ENCODE measurements at regions not wholly inside any gene's neighbourhood (a gene's known extent, or its start where the extent isn't known, plus 50 kb on each side); places are given as distances from the start of the nearest gene placed in this dataset.

- no peak overlapping the region for H3K4me3 ChIP-seq
- TF ChIP-seq, protein P1, sequence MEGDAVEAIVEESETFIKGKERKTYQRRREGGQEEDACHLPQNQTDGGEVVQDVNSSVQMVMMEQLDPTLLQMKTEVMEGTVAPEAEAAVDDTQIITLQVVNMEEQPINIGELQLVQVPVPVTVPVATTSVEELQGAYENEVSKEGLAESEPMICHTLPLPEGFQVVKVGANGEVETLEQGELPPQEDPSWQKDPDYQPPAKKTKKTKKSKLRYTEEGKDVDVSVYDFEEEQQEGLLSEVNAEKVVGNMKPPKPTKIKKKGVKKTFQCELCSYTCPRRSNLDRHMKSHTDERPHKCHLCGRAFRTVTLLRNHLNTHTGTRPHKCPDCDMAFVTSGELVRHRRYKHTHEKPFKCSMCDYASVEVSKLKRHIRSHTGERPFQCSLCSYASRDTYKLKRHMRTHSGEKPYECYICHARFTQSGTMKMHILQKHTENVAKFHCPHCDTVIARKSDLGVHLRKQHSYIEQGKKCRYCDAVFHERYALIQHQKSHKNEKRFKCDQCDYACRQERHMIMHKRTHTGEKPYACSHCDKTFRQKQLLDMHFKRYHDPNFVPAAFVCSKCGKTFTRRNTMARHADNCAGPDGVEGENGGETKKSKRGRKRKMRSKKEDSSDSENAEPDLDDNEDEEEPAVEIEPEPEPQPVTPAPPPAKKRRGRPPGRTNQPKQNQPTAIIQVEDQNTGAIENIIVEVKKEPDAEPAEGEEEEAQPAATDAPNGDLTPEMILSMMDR (IDR thresholded peaks at IDR 0.05), result no peak
- no peak overlapping the region for H3K27ac ChIP-seq
- no peak for DNase-seq (ENCODE audit: low spot score)
These were observed 240.0 kb downstream of the ARAP2 start for GRCh38 chr4:36004204-36004851.

DNA sequence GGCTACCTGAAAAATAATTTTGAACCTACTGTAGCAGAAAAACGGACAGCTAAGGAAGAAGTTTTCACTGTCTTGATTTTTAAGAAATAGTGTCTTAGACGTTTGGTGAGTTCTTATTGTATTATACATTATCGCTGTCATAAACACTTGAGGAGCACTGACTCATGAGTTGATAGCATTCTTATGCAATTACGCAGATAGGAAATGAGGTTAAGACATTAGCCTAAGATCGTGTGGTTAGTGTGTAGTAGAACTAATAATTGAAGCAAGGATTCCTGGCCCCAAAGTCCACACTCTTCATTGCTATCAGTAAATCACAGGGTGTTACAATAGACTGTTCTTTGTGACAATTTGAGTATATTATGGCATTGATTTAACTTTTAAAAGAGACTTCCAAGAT lies 238.1 kb downstream of the ARAP2 start:
- Histone ChIP-seq H3K4me3 (no peak overlapping the region), H3K27ac (no peak overlapping the region)
- TF ChIP-seq, protein P1 (IDR thresholded peaks at IDR 0.05), result no peak
- DNase-seq (ENCODE audit: low spot score), result no peak

DNA sequence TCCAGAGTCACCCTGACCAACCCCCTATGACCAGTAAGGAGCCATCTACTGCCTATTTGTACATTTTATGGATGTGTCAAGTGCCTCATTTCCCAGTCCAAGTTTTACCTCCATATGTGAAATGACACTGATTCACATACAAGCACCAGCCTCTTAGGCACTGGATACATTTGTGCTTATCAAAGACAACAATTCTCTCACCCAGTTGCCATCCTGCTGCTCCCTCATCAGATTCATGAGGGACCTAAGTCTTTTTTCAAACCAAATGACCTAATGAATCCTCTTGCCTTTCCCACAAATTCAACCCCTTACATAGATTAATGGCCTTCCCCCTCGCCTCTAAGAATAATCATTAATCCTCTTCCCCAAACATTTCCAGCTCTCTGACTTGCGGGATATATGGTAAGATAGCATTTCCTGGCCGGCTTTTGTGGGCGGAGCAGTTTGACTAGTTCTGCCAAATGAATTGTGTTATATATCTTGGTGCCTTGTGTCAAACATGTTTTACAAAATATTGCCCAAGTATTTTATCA lies 233.9 kb downstream of the ARAP2 start:
- no peak for DNase-seq (ENCODE audit: low spot score)
- no peak overlapping the region for H3K27ac ChIP-seq
- TF ChIP-seq, protein P1 (IDR thresholded peaks at IDR 0.05), result no peak
- no peak overlapping the region for H3K4me3 ChIP-seq

DNA sequence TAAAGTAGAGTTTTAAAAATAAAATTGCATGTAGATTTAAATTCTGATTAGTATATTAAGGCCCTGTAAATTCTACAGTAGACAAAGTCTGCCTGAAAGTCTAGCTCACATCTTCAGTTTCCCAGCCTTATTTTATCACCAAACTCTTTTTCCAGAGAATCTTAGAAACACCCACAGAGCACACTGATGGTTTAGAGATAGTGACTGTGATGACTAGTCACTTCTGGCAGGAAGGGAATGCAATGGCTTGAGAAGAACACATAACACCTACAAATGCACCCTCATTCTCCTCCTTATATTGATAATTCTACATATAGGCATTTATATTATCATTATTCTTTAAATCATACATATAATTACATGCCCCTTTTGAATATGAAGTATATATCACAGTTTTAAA lies 232.9 kb downstream of the ARAP2 start:
- no peak overlapping the region for H3K27ac ChIP-seq
- no peak overlapping the region for H3K4me3 ChIP-seq
- TF ChIP-seq, protein P1 (IDR thresholded peaks at IDR 0.05), result no peak
- no peak for DNase-seq (ENCODE audit: low spot score)

DNA sequence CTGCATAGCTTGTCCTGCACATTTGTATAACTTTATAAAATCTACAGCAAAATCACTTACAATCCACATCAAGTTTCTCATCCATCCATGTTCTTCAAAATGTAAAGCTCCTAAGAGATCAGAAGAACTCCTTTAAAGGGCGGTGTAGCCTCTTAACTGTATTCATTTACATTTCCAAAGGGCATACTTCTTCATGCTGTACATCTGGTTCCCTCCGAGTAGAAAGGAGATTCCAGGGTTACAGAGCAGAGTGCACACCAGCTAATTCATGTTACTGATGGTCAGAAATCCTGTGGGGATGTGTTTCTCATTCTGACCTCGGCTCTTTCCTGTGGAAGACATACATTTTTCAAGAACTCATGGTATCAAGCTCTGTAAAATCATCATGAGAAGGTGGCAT lies 231.8 kb downstream of the ARAP2 start:
- TF ChIP-seq, protein P1 (IDR thresholded peaks at IDR 0.05), result no peak
- no peak for DNase-seq (ENCODE audit: low spot score)
- Histone ChIP-seq H3K27ac (no peak overlapping the region), H3K4me3 (no peak overlapping the region)

GRCh38 chr4:36013206-36013605 lies 231.1 kb downstream of the ARAP2 start:
- Histone ChIP-seq H3K4me3 (no peak overlapping the region), H3K27ac (no peak overlapping the region)
- TF ChIP-seq, protein P1 (IDR thresholded peaks at IDR 0.05), result no peak
- no peak for DNase-seq (ENCODE audit: low spot score)
